GM19397 (cell line): ENCODE measurements at regions not wholly inside any gene's neighbourhood (a gene's known extent, or its start where the extent isn't known, plus 50 kb on each side); places are given as distances from the start of the nearest gene placed in this dataset.

Source experiments
- ATAC-seq: cut with Tn5 transposase; IDR thresholded peaks from one replicate; pipeline ENCODE4 v1.9.1; 2021; ENCODE audit warnings: mild to moderate bottlenecking, moderate library complexity; ENCODE audit not compliant: unreplicated experiment

- ATAC-seq = no peak
These were observed 350.9 kb downstream of the SMOC2 start for GRCh38 chr6:168791917-168792316.

- no peak for ATAC-seq
These were observed 348.7 kb downstream of the SMOC2 start for GRCh38 chr6:168789699-168790098.

- ATAC-seq = no peak
These were observed 344.9 kb downstream of the SMOC2 start for GRCh38 chr6:168785720-168786511.

GRCh38 chr6:168784426-168784825 is 343.4 kb downstream of the SMOC2 start:
- ATAC-seq = no peak

- no peak for ATAC-seq
These were observed 342.7 kb downstream of the SMOC2 start for GRCh38 chr6:168783720-168784119.

GRCh38 chr6:168782187-168782751 is 341.3 kb downstream of the SMOC2 start:
- no peak for ATAC-seq

GRCh38 chr6:168778201-168778600 is 337.2 kb downstream of the SMOC2 start:
- ATAC-seq = no peak

GRCh38 chr6:168774381-168774780 is 333.4 kb downstream of the SMOC2 start:
- ATAC-seq = no peak

- ATAC-seq = no peak
These were observed 332.8 kb downstream of the SMOC2 start for GRCh38 chr6:168773788-168774187.

GRCh38 chr6:168765752-168766151 is 324.8 kb downstream of the SMOC2 start:
- ATAC-seq = no peak

- no peak for ATAC-seq
These were observed 315.1 kb downstream of the SMOC2 start for GRCh38 chr6:168756009-168756634.

GRCh38 chr6:168746643-168747042 is 305.7 kb downstream of the SMOC2 start:
- no peak for ATAC-seq

GRCh38 chr6:168746013-168746412 is 305.0 kb downstream of the SMOC2 start:
- no peak for ATAC-seq

GRCh38 chr6:168744861-168745260 is 303.9 kb downstream of the SMOC2 start:
- ATAC-seq = no peak

- ATAC-seq = no peak
These were observed 301.2 kb downstream of the SMOC2 start for GRCh38 chr6:168741942-168742782.

GRCh38 chr6:168741305-168741704 is 300.3 kb downstream of the SMOC2 start:
- no peak for ATAC-seq

- ATAC-seq = no peak
These were observed 298.4 kb downstream of the SMOC2 start for GRCh38 chr6:168739381-168739780.

GRCh38 chr6:168737481-168737880 is 296.5 kb downstream of the SMOC2 start:
- no peak for ATAC-seq

- no peak for ATAC-seq
These were observed 296.0 kb downstream of the SMOC2 start for GRCh38 chr6:168737014-168737413.

- ATAC-seq = no peak
These were observed 295.1 kb downstream of the SMOC2 start for GRCh38 chr6:168736039-168736438.

- no peak for ATAC-seq
These were observed 294.4 kb downstream of the SMOC2 start for GRCh38 chr6:168735268-168735949.
